ENCODE measurements at regions not wholly inside any gene's neighbourhood (a gene's known extent, or its start where the extent isn't known, plus 50 kb on each side); places are given as distances from the start of the nearest gene placed in this dataset.

- no peaks in the 10 kb centered on the region for H3K4me1 ChIP-seq (ENCODE audit: control insufficient read depth, extremely low read depth, insufficient read depth, low read length)
- H3K4me2 ChIP-seq (ENCODE audit: insufficient read depth, low read length): no peak overlapping the region
- no peak overlapping the region for H2AFZ ChIP-seq (ENCODE audit: low read depth, low read length)
- H3K27ac ChIP-seq (ENCODE audit: insufficient read depth, low read depth, low read length): no peak overlapping the region
- ChIA-PET POLR2A (no interaction called here), CTCF (no interaction called here)
- TF ChIP-seq MYC (IDR thresholded peaks at IDR 0.05; ENCODE audit: low read depth, low read length) (no peak), CTCF (IDR thresholded peaks at IDR 0.05; ENCODE audit: extremely low read depth in 1 of 2, insufficient read depth in 1 of 2, low read depth in 1 of 2, low read length in 2 of 2) (no peak), POLR2AphosphoS5 (IDR thresholded peaks at IDR 0.05; ENCODE audit: insufficient read depth, low read depth, low read length) (no peak), POLR2A (IDR thresholded peaks at IDR 0.05; ENCODE audit: low read depth, low read length) (no peak), GATA2 (IDR thresholded peaks at IDR 0.05; ENCODE audit: insufficient read depth, insufficient read length, low read depth, low read length) (no peak), FOS (IDR thresholded peaks at IDR 0.05; ENCODE audit: borderline replicate concordance, insufficient read depth, low read length) (no peak), EZH2 (IDR thresholded peaks at IDR 0.05; ENCODE audit: borderline replicate concordance, low read depth, low read length, severe bottlenecking) (no peak), JUN (IDR thresholded peaks at IDR 0.05; ENCODE audit: borderline replicate concordance, insufficient read depth, insufficient read length, low read depth) (no peak), MAX (IDR thresholded peaks at IDR 0.05; ENCODE audit: insufficient read depth, insufficient read length) (no peak)
- H3K27me3 ChIP-seq (ENCODE audit: control insufficient read depth in 2 of 2, insufficient read depth in 2 of 2, low read length in 2 of 2): no peaks in the 10 kb centered on the region
- no peaks in the 10 kb centered on the region for H3K9me1 ChIP-seq (replicated peaks; ENCODE audit: control insufficient read depth, extremely low read depth, insufficient read depth, low read length)
- intact Hi-C loops (cut with micrococcal nuclease) (no loop called here), dilution Hi-C loops (cut with MboI; ENCODE audit: extremely low pct_ligation_motif_present, low sequenced_read_pairs) (no loop called here)
- FAIRE-seq: no peak
- no peak overlapping the region for H3K9ac ChIP-seq (replicated peaks; ENCODE audit: extremely low read depth, insufficient read depth, low read length)
- H3K79me2 ChIP-seq (ENCODE audit: control insufficient read depth, insufficient read depth, low read length): no peaks in the 10 kb centered on the region
- no peak overlapping the region for H3K4me3 ChIP-seq (replicated peaks in 1 of 3; ENCODE audit: insufficient read depth in 1 of 3, low read depth in 1 of 3, low read length in 3 of 3)
- no peaks in the 10 kb centered on the region for H4K20me1 ChIP-seq (replicated peaks; ENCODE audit: control insufficient read depth, extremely low read depth, insufficient read depth, low read length)
- H3K9me3 ChIP-seq (replicated peaks; ENCODE audit: control insufficient read depth, insufficient read depth, low read length): no peaks in the 10 kb centered on the region
- H3K36me3 ChIP-seq (ENCODE audit: control insufficient read depth in 2 of 2, extremely low read depth in 1 of 2, insufficient read depth in 2 of 2, low read length in 2 of 2): no peaks in the 10 kb centered on the region
- no TSS peak for BruUV-seq (replicated peaks)
- DNase-seq (ENCODE audit: low read depth, low spot score): no peak
Measured at GRCh38 chr16:51936846-51937245, 610.1 kb downstream of the TOX3 start.

All from endothelial cell of umbilical vein (primary cell).